AG09309 (cell line): ENCODE measurements at regions not wholly inside any gene's neighbourhood (a gene's known extent, or its start where the extent isn't known, plus 50 kb on each side); places are given as distances from the start of the nearest gene placed in this dataset.

Source experiments
- DNase-seq: peaks from one replicate; pipeline ENCODE4 v3.0.0-alpha.2; 2010; ENCODE audit warnings: low read depth
- H3K4me3 ChIP-seq: 2 replicates; pipeline ENCODE4 v1.5.1; 2011; ENCODE audit warnings: mild to moderate bottlenecking, low read depth, low read length, moderate library complexity; ENCODE audit not compliant: control insufficient read depth
- CTCF ChIP-seq: IDR thresholded peaks from 2 replicates; pipeline ENCODE4 v1.5.1; 2011; ENCODE audit warnings: mild to moderate bottlenecking, low read depth, low read length, inconsistent platforms; ENCODE audit not compliant: insufficient read depth, control insufficient read depth; ENCODE audit errors: missing control alignments

DNA sequence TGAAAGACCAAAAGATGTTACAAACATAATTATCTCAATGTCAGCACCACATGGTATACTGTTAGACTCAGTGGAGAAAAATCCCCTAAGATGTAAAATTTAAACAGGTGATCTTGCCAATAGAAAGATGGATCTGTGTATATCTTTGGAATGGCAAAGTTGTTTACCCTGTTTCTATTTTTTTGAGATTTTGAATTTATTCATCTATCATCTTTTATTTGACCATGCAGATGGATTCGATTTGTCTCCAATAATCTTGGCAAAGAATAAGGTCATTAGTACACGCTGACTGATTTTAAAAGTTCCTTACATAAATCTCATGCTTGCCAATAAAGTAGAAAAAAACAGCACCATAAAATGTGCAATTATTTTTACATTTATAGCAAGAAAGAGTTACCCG, 459.3 kb downstream of the MBD2 start:
- DNase-seq: no peak

GRCh38 chr18:53764086-53764485, 460.4 kb downstream of the MBD2 start:
- H3K4me3 ChIP-seq: no peak overlapping the region
- TF ChIP-seq CTCF: no peak
- no peak for DNase-seq

More for the DNA sequence above, 459.3 kb downstream of the MBD2 start:
- H3K4me3 ChIP-seq: no peak overlapping the region
- TF ChIP-seq CTCF: no peak

GRCh38 chr18:53757328-53757727, 467.1 kb downstream of the MBD2 start:
- TF ChIP-seq CTCF: no peak

GRCh38 chr18:53756610-53756972, 467.9 kb downstream of the MBD2 start:
- no peak for TF ChIP-seq CTCF
- no peak for DNase-seq
- no peak overlapping the region for H3K4me3 ChIP-seq

More at GRCh38 chr18:53757328-53757727, 467.1 kb downstream of the MBD2 start:
- DNase-seq: no peak
- no peak overlapping the region for H3K4me3 ChIP-seq

GRCh38 chr18:53755914-53756609, 468.4 kb downstream of the MBD2 start:
- TF ChIP-seq CTCF: no peak
- no peak for DNase-seq
- H3K4me3 ChIP-seq: no peak overlapping the region

GRCh38 chr18:53754154-53754553, 470.3 kb downstream of the MBD2 start:
- H3K4me3 ChIP-seq: no peak overlapping the region
- no peak for DNase-seq
- TF ChIP-seq CTCF: no peak

GRCh38 chr18:53753601-53754000, 470.9 kb downstream of the MBD2 start:
- no peak for TF ChIP-seq CTCF
- H3K4me3 ChIP-seq: no peak overlapping the region
- no peak for DNase-seq
